IMR-90 (cell line): ENCODE measurements at regions not wholly inside any gene's neighbourhood (a gene's known extent, or its start where the extent isn't known, plus 50 kb on each side); places are given as distances from the start of the nearest gene placed in this dataset.

Source experiments
- ATAC-seq: fragments of 200-7000 bp; cut with Tn5 transposase; 2 replicates; pipeline ENCODE4 v1.9.1; 2020; ENCODE audit warnings: low read depth, mild to moderate bottlenecking, moderate library complexity
- BruUV-seq: library from RNA; stranded (reverse); fragments of 400-500 nt; replicated peaks from 2 replicates; lab custom pipeline; 2021; lab: Mats Ljungman, UMichigan
- CTCF ChIA-PET: fragments of 300-600 bp; formaldehyde crosslinking; extraction: SDS; loops from one replicate; lab custom pipeline; 2021; ENCODE audit warnings: antibody characterized with exemption; lab: Yijun Ruan, JAX
- POLR2A ChIA-PET: fragments of 300-600 bp; sonication (Branson Sonifier 250); formaldehyde crosslinking; loops from one replicate; lab custom pipeline; 2022; ENCODE audit warnings: antibody characterized with exemption; ENCODE audit not compliant: unreplicated experiment; lab: Charles Lee
- DNase-seq: peaks from one replicate; pipeline ENCODE4 v3.0.0; 2013
- H2AFZ ChIP-seq: replicated peaks from 2 replicates; pipeline ENCODE3; 2013; ENCODE audit warnings: low read length, mild to moderate bottlenecking; ENCODE audit not compliant: poor library complexity
- H2AK5ac ChIP-seq: 2 replicates; pipeline ENCODE4 v1.6.1; 2013; ENCODE audit warnings: low read depth, low read length, inconsistent platforms
- H2AK9ac ChIP-seq: replicated peaks from 2 replicates; pipeline ENCODE3; 2013; ENCODE audit warnings: mild to moderate bottlenecking, low read depth, low read length, moderate library complexity; ENCODE audit not compliant: poor library complexity
- H2BK120ac ChIP-seq: 2 replicates; pipeline ENCODE4 v1.6.1; 2013; ENCODE audit warnings: low read depth, low read length, inconsistent platforms
- H2BK15ac ChIP-seq: 3 replicates; pipeline ENCODE4 v1.6.1; 2013; ENCODE audit warnings: low read depth, low read length, inconsistent platforms
- H2BK20ac ChIP-seq: 2 replicates; pipeline ENCODE4 v1.6.1; 2013; ENCODE audit warnings: low read depth, mild to moderate bottlenecking, inconsistent platforms, low read length, moderate library complexity
- H2BK5ac ChIP-seq: 2 replicates; pipeline ENCODE4 v1.6.1; 2013; ENCODE audit warnings: mild to moderate bottlenecking, low read depth, low read length, inconsistent platforms; ENCODE audit not compliant: poor library complexity, severe bottlenecking
- H3K14ac ChIP-seq: replicated peaks from 2 replicates; pipeline ENCODE4 v1.6.1; 2013; ENCODE audit warnings: low read depth, low read length, inconsistent platforms
- H3K18ac ChIP-seq: 2 replicates; pipeline ENCODE4 v1.6.1; 2013; ENCODE audit warnings: low read depth, low read length, control low read depth
- H3K23ac ChIP-seq: 2 replicates; pipeline ENCODE4 v1.6.1; 2013; ENCODE audit warnings: low read depth, low read length, inconsistent platforms
- H3K27ac ChIP-seq: 2 replicates; pipeline ENCODE4 v1.5.1; 2013; ENCODE audit warnings: mild to moderate bottlenecking, control low read depth, low read length; ENCODE audit not compliant: insufficient read depth
- H3K27me3 ChIP-seq: 2 replicates; pipeline ENCODE4 v1.6.1; 2013; ENCODE audit warnings: low read length; ENCODE audit not compliant: control insufficient read depth, insufficient read depth
- H3K36me3 ChIP-seq: 2 replicates; pipeline ENCODE4 v1.6.1; 2013; ENCODE audit warnings: low read length, mixed read lengths; ENCODE audit not compliant: control insufficient read depth, insufficient read depth
- H3K4ac ChIP-seq: 2 replicates; pipeline ENCODE4 v1.6.1; 2013; ENCODE audit warnings: low read depth, low read length, inconsistent platforms
- H3K4me1 ChIP-seq: 2 replicates; pipeline ENCODE4 v1.6.1; 2013; ENCODE audit warnings: low read length, mixed read lengths; ENCODE audit not compliant: control insufficient read depth, insufficient read depth
- H3K4me2 ChIP-seq: 2 replicates; pipeline ENCODE4 v1.6.1; 2013; ENCODE audit warnings: low read depth, mild to moderate bottlenecking, control low read depth, low read length, moderate library complexity
- H3K4me3 ChIP-seq: 2 replicates; pipeline ENCODE4 v1.5.1; 2013; ENCODE audit warnings: low read depth, mild to moderate bottlenecking, control low read depth, low read length, moderate library complexity; ENCODE audit not compliant: insufficient read depth
- H3K56ac ChIP-seq: 2 replicates; pipeline ENCODE4 v1.6.1; 2013; ENCODE audit warnings: low read length, inconsistent platforms; ENCODE audit not compliant: insufficient read depth; ENCODE audit errors: extremely low read depth
- H3K79me1 ChIP-seq, 2 experiments: 2 replicates each; pipeline ENCODE4 v1.6.1; 2013; ENCODE audit warnings: low read length in 2 of 2, inconsistent platforms in 1 of 2, low read depth in 1 of 2
- H3K9ac ChIP-seq: 2 replicates; pipeline ENCODE4 v1.6.1; 2013; ENCODE audit warnings: low read depth, low read length, control low read depth
- H3K9me1 ChIP-seq: 2 replicates; pipeline ENCODE4 v1.6.1; 2013; ENCODE audit warnings: low read length, inconsistent platforms; ENCODE audit not compliant: insufficient read depth
- H3K9me3 ChIP-seq: 2 replicates; pipeline ENCODE4 v1.6.1; 2013; ENCODE audit warnings: low read length; ENCODE audit not compliant: control insufficient read depth, insufficient read depth
- H4K20me1 ChIP-seq: 2 replicates; pipeline ENCODE4 v1.6.1; 2013; ENCODE audit warnings: low read length, inconsistent platforms; ENCODE audit not compliant: insufficient read depth
- H4K5ac ChIP-seq: 2 replicates; pipeline ENCODE4 v1.6.1; 2013; ENCODE audit warnings: mild to moderate bottlenecking, low read depth, low read length, control low read depth
- H4K8ac ChIP-seq, 2 experiments: 2 replicates each; pipeline ENCODE4 v1.6.1; 2013; ENCODE audit warnings: low read depth in 2 of 2, low read length in 2 of 2, control low read depth in 1 of 2, inconsistent platforms in 1 of 2
- H4K91ac ChIP-seq: 2 replicates; pipeline ENCODE4 v1.6.1; 2013; ENCODE audit warnings: low read depth, low read length, inconsistent platforms; ENCODE audit not compliant: insufficient read depth
- CEBPB ChIP-seq: IDR thresholded peaks from 2 replicates; pipeline ENCODE4 v1.6.1; 2012; ENCODE audit warnings: low read depth, low read length, improper control_type of control experiment
- MXI1 ChIP-seq: IDR thresholded peaks from 2 replicates; pipeline ENCODE4 v1.6.1; 2012; ENCODE audit warnings: low read depth, mild to moderate bottlenecking, low read length, moderate library complexity, borderline replicate concordance
- SMC3 ChIP-seq: fragments of 150-350 bp; IDR thresholded peaks from 2 replicates; pipeline ENCODE4 v1.6.1; 2016; ENCODE audit warnings: low read depth, mild to moderate bottlenecking, antibody characterized with exemption, low read length, moderate library complexity
- WGBS, 2 experiments: methylation state at CpG; one replicate each; pipeline versions ENCODE4 v1.1.5 to v1.1.7; 2013; ENCODE audit warnings: missing lambda C conversion rate in 2 of 2; ENCODE audit not compliant: insufficient read length in 1 of 2; ENCODE audit errors: extremely low coverage in 2 of 2; 5-methylcytosine and 5-hydroxymethylcytosine counted together
- dilution Hi-C: fragments of 300-500 bp; cut with HindIII; formaldehyde crosslinking; loops from one replicate; pipeline ENCODE4 v1.14.3; 2018; ENCODE audit warnings: low sequenced_read_pairs; ENCODE audit not compliant: unreplicated experiment
- in situ Hi-C: fragments of 300-500 bp; cut with MboI; formaldehyde crosslinking; loops from 3 replicates; pipeline ENCODE4 v1.14.3; 2019; ENCODE audit warnings: low sequenced_read_pairs, inconsistent platforms, mixed read lengths
- intact Hi-C: fragments of 100-400 bp; cut with micrococcal nuclease; formaldehyde crosslinking; loops from 2 replicates; pipeline ENCODE4 v1.10.0; 2022
- TF ChIP-seq, protein P1 (sequence below): fragments of 150-350 bp; IDR thresholded peaks from 2 replicates; pipeline ENCODE4 v1.6.1; 2016; ENCODE audit warnings: low read depth, mild to moderate bottlenecking, low read length, moderate library complexity, borderline replicate concordance

DNA sequence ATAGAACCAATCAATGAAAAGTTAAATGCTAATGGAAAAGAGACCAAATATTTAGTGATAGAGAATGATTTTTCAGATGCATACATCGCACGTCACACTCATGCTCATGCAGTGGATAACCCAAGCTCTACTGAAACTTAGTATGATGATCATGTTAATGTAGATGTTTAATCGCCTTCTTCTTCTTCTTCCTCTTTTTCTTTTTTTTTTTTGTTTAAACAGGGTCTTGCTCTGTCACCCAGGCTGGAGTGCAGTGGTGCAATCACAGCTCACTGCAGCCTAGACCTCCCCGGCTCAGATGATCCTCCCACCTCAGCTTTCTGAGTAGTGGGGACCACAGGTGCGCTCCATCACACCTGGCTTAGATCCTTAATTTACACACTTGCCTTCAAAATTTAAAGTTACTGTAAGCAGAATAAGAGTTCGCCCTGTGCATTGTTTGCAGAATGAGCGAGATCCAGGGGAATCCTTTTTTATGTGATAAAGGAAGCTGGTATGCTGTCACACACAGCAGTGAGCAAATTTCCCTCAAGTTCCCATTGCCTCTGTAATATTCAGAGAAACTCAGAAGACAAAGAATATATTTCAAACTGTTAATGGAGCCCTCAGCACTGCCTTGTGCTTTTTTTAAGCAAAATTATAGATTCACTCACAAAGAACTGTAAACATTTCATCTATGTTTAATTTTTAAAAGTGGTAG lies 194.2 kb upstream of the SGK1 start:
- Histone ChIP-seq H3K4me3 (no peak overlapping the region), H3K18ac (no peak overlapping the region; the same call in 1 of the 2 replicates), H3K27me3 (no peaks in the 10 kb centered on the region), H3K9me3 (no peaks in the 10 kb centered on the region), H3K4ac (no peak overlapping the region), H3K9me1 (no peaks in the 10 kb centered on the region), H2AK9ac (no peak overlapping the region), H4K20me1 (no peaks in the 10 kb centered on the region), H3K14ac (no peak overlapping the region), H3K4me2 (no peak overlapping the region; the same call in 1 of the 2 replicates), H3K36me3 (no peaks in the 10 kb centered on the region), H4K5ac (no peak overlapping the region), H2AK5ac (no peak overlapping the region), H2BK20ac (no peak overlapping the region), H3K56ac (no peak overlapping the region; the same call in 1 of the 2 replicates), H3K79me1 (no peaks in the 10 kb centered on the region), H4K91ac (no peak overlapping the region), H2BK5ac (peak overlapping the region; percentile 55), H2AFZ (peak overlapping the region; percentile 46), H4K8ac (0 out of 4 replicates have a peak overlapping the region, but pooled peaks of 1 of the 2 experiments have one; percentile 11), H3K23ac (no peak overlapping the region), H3K27ac (no peak overlapping the region), H3K4me1 (peaks cover 8% of the 10 kb centered on the region), H2BK120ac (no peak overlapping the region), H3K9ac (no peak overlapping the region), H2BK15ac (no peak overlapping the region)
- POLR2A ChIA-PET, result no interaction called here
- ATAC-seq (no peak), DNase-seq (no peak)
- no peak for TF ChIP-seq MXI1
- TF ChIP-seq CEBPB, result no peak
- TF ChIP-seq, protein P1, sequence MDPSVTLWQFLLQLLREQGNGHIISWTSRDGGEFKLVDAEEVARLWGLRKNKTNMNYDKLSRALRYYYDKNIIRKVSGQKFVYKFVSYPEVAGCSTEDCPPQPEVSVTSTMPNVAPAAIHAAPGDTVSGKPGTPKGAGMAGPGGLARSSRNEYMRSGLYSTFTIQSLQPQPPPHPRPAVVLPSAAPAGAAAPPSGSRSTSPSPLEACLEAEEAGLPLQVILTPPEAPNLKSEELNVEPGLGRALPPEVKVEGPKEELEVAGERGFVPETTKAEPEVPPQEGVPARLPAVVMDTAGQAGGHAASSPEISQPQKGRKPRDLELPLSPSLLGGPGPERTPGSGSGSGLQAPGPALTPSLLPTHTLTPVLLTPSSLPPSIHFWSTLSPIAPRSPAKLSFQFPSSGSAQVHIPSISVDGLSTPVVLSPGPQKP, result no peak
- TF ChIP-seq SMC3, result no peak
- intact Hi-C loops, result no loop called here
- dilution Hi-C loops, result no loop called here
- WGBS, 2 experiments, result no CpG with 5 or more reads among the region's 7 CpGs
- BruUV-seq, result no TSS peak
- in situ Hi-C loops, result no loop called here
- CTCF ChIA-PET, result no interaction called here
